GM23338 (cell line): ENCODE measurements at regions not wholly inside any gene's neighbourhood (a gene's known extent, or its start where the extent isn't known, plus 50 kb on each side); places are given as distances from the start of the nearest gene placed in this dataset.

Experiments used
- ATAC-seq: fragments of 200-7000 bp; cut with Tn5 transposase; 3 replicates; pipeline ENCODE4 v1.9.1; 2020
- DNase-seq: peaks from one replicate; pipeline ENCODE4 v3.0.0-alpha.2; 2015; ENCODE audit warnings: low spot score
- H2AFZ ChIP-seq: fragments of 200-600 bp; sonication (generic); 2 replicates; pipeline ENCODE4 v1.8.0; 2016; ENCODE audit warnings: antibody characterized with exemption, mild to moderate bottlenecking, moderate library complexity
- H3F3A ChIP-seq: fragments of 200-600 bp; sonication (generic); replicated peaks from 2 replicates; pipeline ENCODE4 v1.8.0; 2017; ENCODE audit warnings: antibody characterized with exemption, mixed run types, low read depth
- H3K27ac ChIP-seq: fragments of 200-600 bp; sonication (generic); 2 replicates; pipeline ENCODE4 v1.6.1; 2016; ENCODE audit warnings: low read depth
- H3K27me3 ChIP-seq: fragments of 200-600 bp; sonication (generic); 2 replicates; pipeline ENCODE4 v1.8.0; 2016; ENCODE audit warnings: mild to moderate bottlenecking, mixed run types, moderate library complexity; ENCODE audit not compliant: insufficient read depth
- H3K36me3 ChIP-seq: fragments of 200-600 bp; sonication (generic); 2 replicates; pipeline ENCODE4 v1.8.0; 2016; ENCODE audit warnings: mild to moderate bottlenecking; ENCODE audit not compliant: insufficient read depth
- H3K4me1 ChIP-seq: fragments of 200-600 bp; sonication (generic); 2 replicates; pipeline ENCODE4 v1.8.0; 2016; ENCODE audit warnings: mild to moderate bottlenecking, moderate library complexity; ENCODE audit not compliant: insufficient read depth
- H3K4me2 ChIP-seq: fragments of 200-600 bp; sonication (generic); 2 replicates; pipeline ENCODE4 v1.7.1; 2017; ENCODE audit warnings: mixed run types
- H3K4me3 ChIP-seq: fragments of 200-600 bp; sonication (generic); 2 replicates; pipeline ENCODE4 v1.6.1; 2016; ENCODE audit warnings: mixed run types
- H3K79me2 ChIP-seq: fragments of 200-600 bp; sonication (generic); replicated peaks from 2 replicates; pipeline ENCODE4 v1.8.0; 2017; ENCODE audit warnings: mild to moderate bottlenecking; ENCODE audit not compliant: insufficient read depth
- H3K9me2 ChIP-seq: fragments of 200-600 bp; sonication (generic); 2 replicates; pipeline ENCODE4 v1.8.0; 2017; ENCODE audit not compliant: insufficient read depth
- H4K20me1 ChIP-seq: fragments of 200-600 bp; sonication (generic); replicated peaks from 2 replicates; pipeline ENCODE4 v1.8.0; 2017; ENCODE audit warnings: mild to moderate bottlenecking; ENCODE audit not compliant: insufficient read depth
- H3K27ac Mint-ChIP-seq: 2 replicates; pipeline ENCODE4 v1.8.0; 2020; ENCODE audit warnings: inconsistent platforms, mild to moderate bottlenecking, moderate library complexity, mixed read lengths
- H3K27me3 Mint-ChIP-seq: 3 replicates; pipeline ENCODE4 v1.8.0; 2022; ENCODE audit warnings: low read depth, mild to moderate bottlenecking, moderate library complexity, mixed read lengths, inconsistent platforms; ENCODE audit not compliant: insufficient read depth, poor library complexity
- H3K36me3 Mint-ChIP-seq: 3 replicates; pipeline ENCODE4 v1.8.0; 2021; ENCODE audit warnings: low read depth, mild to moderate bottlenecking, inconsistent platforms, moderate library complexity, mixed read lengths
- H3K4me1 Mint-ChIP-seq: 3 replicates; pipeline ENCODE4 v1.8.0; 2020; ENCODE audit warnings: mild to moderate bottlenecking, inconsistent platforms, mixed read lengths
- H3K4me3 Mint-ChIP-seq: 3 replicates; pipeline ENCODE4 v1.8.0; 2021; ENCODE audit warnings: moderate library complexity, mild to moderate bottlenecking, inconsistent platforms, mixed read lengths
- H3K9me3 Mint-ChIP-seq: 3 replicates; pipeline ENCODE4 v1.8.0; 2020; ENCODE audit warnings: moderate library complexity, mild to moderate bottlenecking, inconsistent platforms, mixed read lengths
- CREB1 ChIP-seq: fragments of 250-450 bp; sonication (Bioruptor Pico); IDR thresholded peaks from 2 replicates; pipeline ENCODE4 v1.5.0; 2020; ENCODE audit warnings: low read depth, mild to moderate bottlenecking, moderate library complexity
- ETS1 ChIP-seq: IDR thresholded peaks from 2 replicates; pipeline ENCODE4 v1.6.1; 2016; ENCODE audit warnings: antibody characterized with exemption
- EZH2 ChIP-seq: fragments of 200-600 bp; sonication (generic); IDR thresholded peaks from one replicate; pipeline ENCODE4 v1.8.0; 2017; ENCODE audit warnings: antibody characterized with exemption, mild to moderate bottlenecking, low read depth; ENCODE audit not compliant: unreplicated experiment
- EZH2phosphoT487 ChIP-seq: fragments of 200-600 bp; sonication (generic); IDR thresholded peaks from one replicate; pipeline ENCODE4 v1.8.1; 2018; ENCODE audit warnings: antibody characterized with exemption; ENCODE audit not compliant: unreplicated experiment
- JUNB ChIP-seq: IDR thresholded peaks from one replicate; pipeline ENCODE4 v1.6.1; 2016; ENCODE audit warnings: antibody characterized with exemption; ENCODE audit not compliant: unreplicated experiment
- NANOG ChIP-seq: IDR thresholded peaks from 2 replicates; pipeline ENCODE4 v1.6.1; 2016; ENCODE audit warnings: antibody characterized with exemption, borderline replicate concordance
- POLR2AphosphoS5 ChIP-seq: IDR thresholded peaks from 2 replicates; pipeline ENCODE4 v1.6.1; 2016; ENCODE audit warnings: antibody characterized with exemption, low read depth
- REST ChIP-seq: IDR thresholded peaks from one replicate; pipeline ENCODE4 v1.6.1; 2018; ENCODE audit warnings: antibody characterized with exemption; ENCODE audit not compliant: unreplicated experiment
- STAT1 ChIP-seq: IDR thresholded peaks from one replicate; pipeline ENCODE4 v1.6.1; 2016; ENCODE audit warnings: antibody characterized with exemption; ENCODE audit not compliant: unreplicated experiment
- ZNF114 ChIP-seq: fragments of 250-450 bp; sonication (Bioruptor Pico); IDR thresholded peaks from 2 replicates; pipeline ENCODE4 v1.5.0; 2020; ENCODE audit warnings: mild to moderate bottlenecking, moderate library complexity
- ZNF331 ChIP-seq: fragments of 250-450 bp; sonication (Bioruptor Pico); IDR thresholded peaks from 2 replicates; pipeline ENCODE4 v1.5.0; 2020; ENCODE audit warnings: low read depth, mild to moderate bottlenecking, moderate library complexity
- TF ChIP-seq, protein P1 (sequence below): fragments of 250-450 bp; sonication (Bioruptor Pico); IDR thresholded peaks from 2 replicates; pipeline ENCODE4 v1.5.0; 2020; ENCODE audit warnings: mild to moderate bottlenecking, moderate library complexity
- TF ChIP-seq, protein P2 (sequence below), 2 experiments: fragments of 200-600 bp in 1 of 2; sonication (generic) in 1 of 2; conservative IDR thresholded peaks; 2 replicates each; pipeline versions ENCODE4 v1.5.1 to v1.6.1; 2016 to 2017; ENCODE audit warnings: antibody characterized with exemption in 2 of 2, low read depth in 2 of 2, mild to moderate bottlenecking in 2 of 2, moderate library complexity in 1 of 2

DNA sequence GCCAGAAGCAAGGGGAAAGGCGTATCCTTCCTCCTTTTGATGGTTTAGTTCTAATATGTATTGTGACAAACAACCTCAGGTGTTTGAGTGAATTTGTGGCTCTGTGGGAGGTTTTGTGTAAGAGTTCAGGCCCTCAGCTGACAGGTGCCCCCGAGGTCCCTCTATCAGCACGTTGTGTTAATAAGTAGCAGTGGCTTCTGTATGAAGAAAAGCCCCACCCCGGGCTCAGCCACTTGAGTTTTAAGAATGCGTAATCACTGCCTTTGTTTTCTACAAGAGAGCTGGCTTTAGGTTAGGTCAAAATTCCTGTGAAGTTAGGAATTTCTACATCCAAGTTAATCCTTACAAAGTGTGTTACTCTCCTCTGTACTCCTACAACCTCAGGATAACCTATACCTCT lies 92.4 kb upstream of the PGBD5 start:
- Histone ChIP-seq H3K36me3 (no peaks in the 10 kb centered on the region), H4K20me1 (no peaks in the 10 kb centered on the region), H3K4me2 (peak overlapping the region; percentile 41), H3F3A (no peaks in the 10 kb centered on the region), H3K4me1 (peaks cover 20% of the 10 kb centered on the region), H3K9me2 (no peaks in the 10 kb centered on the region), H2AFZ (no peak overlapping the region), H3K79me2 (no peaks in the 10 kb centered on the region), H3K27me3 (no peaks in the 10 kb centered on the region), H3K27ac (peak overlapping the region; percentile 46; the same call in 1 of the 2 replicates), H3K4me3 (no peak overlapping the region)
- Mint-ChIP-seq H3K9me3 (peaks cover 14% of the 10 kb centered on the region; the same call in 2 of the 3 replicates), H3K4me3 (no peak overlapping the region), H3K27ac (peak overlapping the region; percentile 74; the same call in 1 of the 2 replicates), H3K36me3 (no peaks in the 10 kb centered on the region; the same call in 2 of the 3 replicates), H3K4me1 (peaks cover 52% of the 10 kb centered on the region), H3K27me3 (peaks cover 4% of the 10 kb centered on the region)
- DNase-seq (peak; percentile 71), ATAC-seq (peak; percentile 67)
- TF ChIP-seq EZH2: no peak
- TF ChIP-seq, protein P1, sequence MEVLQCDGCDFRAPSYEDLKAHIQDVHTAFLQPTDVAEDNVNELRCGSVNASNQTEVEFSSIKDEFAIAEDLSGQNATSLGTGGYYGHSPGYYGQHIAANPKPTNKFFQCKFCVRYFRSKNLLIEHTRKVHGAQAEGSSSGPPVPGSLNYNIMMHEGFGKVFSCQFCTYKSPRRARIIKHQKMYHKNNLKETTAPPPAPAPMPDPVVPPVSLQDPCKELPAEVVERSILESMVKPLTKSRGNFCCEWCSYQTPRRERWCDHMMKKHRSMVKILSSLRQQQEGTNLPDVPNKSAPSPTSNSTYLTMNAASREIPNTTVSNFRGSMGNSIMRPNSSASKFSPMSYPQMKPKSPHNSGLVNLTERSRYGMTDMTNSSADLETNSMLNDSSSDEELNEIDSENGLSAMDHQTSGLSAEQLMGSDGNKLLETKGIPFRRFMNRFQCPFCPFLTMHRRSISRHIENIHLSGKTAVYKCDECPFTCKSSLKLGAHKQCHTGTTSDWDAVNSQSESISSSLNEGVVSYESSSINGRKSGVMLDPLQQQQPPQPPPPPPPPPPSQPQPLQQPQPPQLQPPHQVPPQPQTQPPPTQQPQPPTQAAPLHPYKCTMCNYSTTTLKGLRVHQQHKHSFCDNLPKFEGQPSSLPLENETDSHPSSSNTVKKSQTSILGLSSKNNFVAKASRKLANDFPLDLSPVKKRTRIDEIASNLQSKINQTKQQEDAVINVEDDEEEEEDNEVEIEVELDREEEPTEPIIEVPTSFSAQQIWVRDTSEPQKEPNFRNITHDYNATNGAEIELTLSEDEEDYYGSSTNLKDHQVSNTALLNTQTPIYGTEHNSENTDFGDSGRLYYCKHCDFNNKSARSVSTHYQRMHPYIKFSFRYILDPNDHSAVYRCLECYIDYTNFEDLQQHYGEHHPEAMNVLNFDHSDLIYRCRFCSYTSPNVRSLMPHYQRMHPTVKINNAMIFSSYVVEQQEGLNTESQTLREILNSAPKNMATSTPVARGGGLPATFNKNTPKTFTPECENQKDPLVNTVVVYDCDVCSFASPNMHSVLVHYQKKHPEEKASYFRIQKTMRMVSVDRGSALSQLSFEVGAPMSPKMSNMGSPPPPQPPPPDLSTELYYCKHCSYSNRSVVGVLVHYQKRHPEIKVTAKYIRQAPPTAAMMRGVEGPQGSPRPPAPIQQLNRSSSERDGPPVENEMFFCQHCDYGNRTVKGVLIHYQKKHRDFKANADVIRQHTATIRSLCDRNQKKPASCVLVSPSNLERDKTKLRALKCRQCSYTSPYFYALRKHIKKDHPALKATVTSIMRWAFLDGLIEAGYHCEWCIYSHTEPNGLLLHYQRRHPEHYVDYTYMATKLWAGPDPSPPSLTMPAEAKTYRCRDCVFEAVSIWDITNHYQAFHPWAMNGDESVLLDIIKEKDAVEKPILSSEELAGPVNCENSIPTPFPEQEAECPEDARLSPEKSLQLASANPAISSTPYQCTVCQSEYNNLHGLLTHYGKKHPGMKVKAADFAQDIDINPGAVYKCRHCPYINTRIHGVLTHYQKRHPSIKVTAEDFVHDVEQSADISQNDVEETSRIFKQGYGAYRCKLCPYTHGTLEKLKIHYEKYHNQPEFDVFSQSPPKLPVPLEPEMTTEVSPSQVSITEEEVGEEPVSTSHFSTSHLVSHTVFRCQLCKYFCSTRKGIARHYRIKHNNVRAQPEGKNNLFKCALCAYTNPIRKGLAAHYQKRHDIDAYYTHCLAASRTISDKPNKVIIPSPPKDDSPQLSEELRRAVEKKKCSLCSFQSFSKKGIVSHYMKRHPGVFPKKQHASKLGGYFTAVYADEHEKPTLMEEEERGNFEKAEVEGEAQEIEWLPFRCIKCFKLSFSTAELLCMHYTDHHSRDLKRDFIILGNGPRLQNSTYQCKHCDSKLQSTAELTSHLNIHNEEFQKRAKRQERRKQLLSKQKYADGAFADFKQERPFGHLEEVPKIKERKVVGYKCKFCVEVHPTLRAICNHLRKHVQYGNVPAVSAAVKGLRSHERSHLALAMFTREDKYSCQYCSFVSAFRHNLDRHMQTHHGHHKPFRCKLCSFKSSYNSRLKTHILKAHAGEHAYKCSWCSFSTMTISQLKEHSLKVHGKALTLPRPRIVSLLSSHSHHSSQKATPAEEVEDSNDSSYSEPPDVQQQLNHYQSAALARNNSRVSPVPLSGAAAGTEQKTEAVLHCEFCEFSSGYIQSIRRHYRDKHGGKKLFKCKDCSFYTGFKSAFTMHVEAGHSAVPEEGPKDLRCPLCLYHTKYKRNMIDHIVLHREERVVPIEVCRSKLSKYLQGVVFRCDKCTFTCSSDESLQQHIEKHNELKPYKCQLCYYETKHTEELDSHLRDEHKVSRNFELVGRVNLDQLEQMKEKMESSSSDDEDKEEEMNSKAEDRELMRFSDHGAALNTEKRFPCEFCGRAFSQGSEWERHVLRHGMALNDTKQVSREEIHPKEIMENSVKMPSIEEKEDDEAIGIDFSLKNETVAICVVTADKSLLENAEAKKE (CRISPR knock-in tag): no peak
- no peak for TF ChIP-seq STAT1
- TF ChIP-seq CREB1 (CRISPR knock-in tag): no peak
- TF ChIP-seq ZNF331 (CRISPR knock-in tag): no peak
- no peak for TF ChIP-seq REST
- TF ChIP-seq, protein P2, sequence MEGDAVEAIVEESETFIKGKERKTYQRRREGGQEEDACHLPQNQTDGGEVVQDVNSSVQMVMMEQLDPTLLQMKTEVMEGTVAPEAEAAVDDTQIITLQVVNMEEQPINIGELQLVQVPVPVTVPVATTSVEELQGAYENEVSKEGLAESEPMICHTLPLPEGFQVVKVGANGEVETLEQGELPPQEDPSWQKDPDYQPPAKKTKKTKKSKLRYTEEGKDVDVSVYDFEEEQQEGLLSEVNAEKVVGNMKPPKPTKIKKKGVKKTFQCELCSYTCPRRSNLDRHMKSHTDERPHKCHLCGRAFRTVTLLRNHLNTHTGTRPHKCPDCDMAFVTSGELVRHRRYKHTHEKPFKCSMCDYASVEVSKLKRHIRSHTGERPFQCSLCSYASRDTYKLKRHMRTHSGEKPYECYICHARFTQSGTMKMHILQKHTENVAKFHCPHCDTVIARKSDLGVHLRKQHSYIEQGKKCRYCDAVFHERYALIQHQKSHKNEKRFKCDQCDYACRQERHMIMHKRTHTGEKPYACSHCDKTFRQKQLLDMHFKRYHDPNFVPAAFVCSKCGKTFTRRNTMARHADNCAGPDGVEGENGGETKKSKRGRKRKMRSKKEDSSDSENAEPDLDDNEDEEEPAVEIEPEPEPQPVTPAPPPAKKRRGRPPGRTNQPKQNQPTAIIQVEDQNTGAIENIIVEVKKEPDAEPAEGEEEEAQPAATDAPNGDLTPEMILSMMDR (conservative IDR thresholded peaks at IDR 0.05; ENCODE audit: low read depth in 2 of 2): no peak
- no peak for TF ChIP-seq ZNF114 (CRISPR knock-in tag)
- no peak for TF ChIP-seq POLR2AphosphoS5
- no peak for TF ChIP-seq ETS1
- TF ChIP-seq NANOG: no peak
- TF ChIP-seq EZH2phosphoT487: no peak
- TF ChIP-seq JUNB: no peak
